ENCODE measurements at regions not wholly inside any gene's neighbourhood (a gene's known extent, or its start where the extent isn't known, plus 50 kb on each side); places are given as distances from the start of the nearest gene placed in this dataset.

GRCh38 chr12:11946161-11946560 is 124.6 kb upstream of the BCL2L14 start:
- DNase-seq, result no peak

DNA sequence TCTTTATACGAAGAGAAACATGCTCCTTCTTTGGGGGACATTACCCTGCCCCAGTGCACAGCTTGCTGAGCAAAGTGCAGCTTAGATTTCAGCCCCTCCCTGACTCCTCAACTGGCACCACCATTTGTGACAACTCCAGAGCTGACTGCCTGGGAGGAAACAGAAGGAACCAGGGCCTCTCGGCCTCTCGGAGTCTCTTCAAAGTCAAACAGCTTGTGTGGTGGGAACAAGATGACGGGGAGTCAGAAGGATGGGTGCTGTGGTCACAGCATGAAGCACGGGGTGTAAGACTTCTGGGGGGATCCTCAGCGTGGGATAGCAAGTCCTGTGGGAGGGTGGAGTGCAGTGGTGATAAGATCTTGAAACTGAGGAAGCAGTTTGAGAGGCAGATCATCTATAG is 123.5 kb upstream of the BCL2L14 start:
- DNase-seq, result no peak

GRCh38 chr12:11949738-11950411 is 120.9 kb upstream of the BCL2L14 start:
- DNase-seq, result peak in 1 of 2 donors; percentile 43

DNA sequence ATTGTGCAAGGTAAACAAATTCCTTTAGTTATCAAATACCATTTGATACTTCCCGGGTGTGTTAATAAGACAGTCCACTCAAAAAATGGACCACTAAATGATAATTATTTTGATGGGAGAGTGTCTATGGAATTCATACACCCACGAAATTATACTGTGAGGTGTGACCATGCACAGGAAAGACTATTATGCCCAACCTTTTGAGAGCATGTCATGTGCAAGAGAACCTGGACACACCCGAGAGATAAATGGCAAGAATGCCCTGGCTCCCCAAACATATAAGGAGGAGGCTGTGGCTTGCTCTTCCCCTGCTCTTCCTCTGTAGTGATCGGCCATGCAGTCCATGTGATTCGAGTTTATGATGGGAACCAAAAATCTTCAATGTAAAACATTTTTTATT is 119.5 kb upstream of the BCL2L14 start:
- DNase-seq, result no peak

- no peak for DNase-seq
Measured at GRCh38 chr12:11953523-11953922, 117.2 kb upstream of the BCL2L14 start.

DNA sequence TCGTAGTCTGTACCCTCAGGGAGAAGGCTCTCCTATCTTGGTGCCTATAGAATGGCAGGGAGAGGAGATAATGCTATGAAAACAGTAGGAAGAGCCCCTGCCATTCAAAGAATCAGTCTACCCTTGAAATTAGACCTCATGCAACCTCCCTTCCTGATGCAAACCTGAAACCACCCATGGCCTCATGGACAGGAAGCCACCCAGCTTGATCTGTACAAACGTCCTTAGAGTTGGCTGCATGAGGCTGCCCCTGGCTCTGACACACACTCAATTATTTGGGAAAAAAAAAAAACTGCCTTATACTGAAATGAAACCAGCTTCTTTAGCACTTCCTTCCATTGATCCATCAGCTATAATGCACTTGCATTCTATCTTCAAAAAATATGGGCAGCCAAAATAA is 116.6 kb upstream of the BCL2L14 start:
- no peak for DNase-seq

DNA sequence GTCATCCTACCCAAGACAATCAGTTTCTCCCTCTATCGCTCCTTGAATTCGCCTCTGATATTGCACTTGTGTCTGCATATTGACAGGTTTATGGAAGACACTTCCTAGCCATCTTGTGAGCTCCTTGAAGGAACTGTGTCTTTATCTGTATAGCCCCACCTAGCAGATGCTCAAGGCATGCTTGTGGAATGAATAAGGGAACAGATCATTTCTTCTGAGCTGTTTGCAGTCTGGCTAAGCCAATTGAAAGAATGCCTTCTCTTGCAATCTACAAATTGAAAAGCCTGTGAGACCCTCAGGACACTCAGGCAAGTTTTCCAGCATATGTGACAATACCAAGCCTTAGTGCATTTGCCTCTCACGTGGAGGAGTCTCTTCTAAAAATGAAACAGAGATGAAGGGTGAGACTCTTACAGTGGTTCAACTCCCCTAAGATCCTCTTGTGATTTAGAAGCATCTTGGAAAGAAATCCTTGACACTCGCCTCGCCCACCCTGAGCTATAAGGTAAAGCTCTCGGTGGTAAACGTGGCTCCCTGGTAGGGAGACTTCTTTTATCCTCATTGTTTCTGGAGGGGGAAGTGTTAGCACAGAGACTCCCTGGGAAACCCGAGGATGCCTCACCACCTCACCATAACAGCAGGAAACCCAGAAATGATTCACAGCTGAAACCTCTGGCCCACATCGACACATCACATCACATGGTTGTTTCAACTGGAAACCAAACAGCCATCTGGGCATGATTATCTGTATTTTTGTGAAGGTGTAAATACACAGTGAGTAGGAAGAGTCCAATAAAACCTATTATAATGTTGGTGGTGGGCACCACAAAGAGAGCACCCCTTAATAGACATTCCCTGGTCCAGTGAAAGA is 112.3 kb upstream of the BCL2L14 start:
- DNase-seq, result no peak

GRCh38 chr12:11959117-11959823 is 111.5 kb upstream of the BCL2L14 start:
- no peak for DNase-seq

DNA sequence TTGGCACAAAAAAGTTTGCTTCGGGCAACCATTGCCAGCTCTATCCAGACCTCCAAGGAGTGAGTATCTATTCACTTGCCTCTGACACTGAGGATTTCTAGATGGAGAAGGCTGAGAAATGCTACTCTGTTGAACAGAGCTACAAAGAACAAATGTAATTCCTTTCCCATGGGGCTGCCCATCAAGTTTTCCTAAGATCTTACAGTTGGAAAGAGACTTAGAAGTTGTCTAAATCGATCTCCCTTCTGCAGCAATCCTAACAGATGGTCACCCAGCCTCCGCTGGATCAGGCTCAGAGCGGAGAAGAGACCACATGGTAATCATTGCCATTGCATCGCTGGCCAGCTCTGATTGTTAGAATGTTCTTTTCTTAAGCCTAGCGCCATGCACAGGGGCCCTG is 110.1 kb upstream of the BCL2L14 start:
- no peak for DNase-seq

GRCh38 chr12:11961686-11962085 is 109.1 kb upstream of the BCL2L14 start:
- DNase-seq, result no peak

GRCh38 chr12:11962860-11963259 is 107.9 kb upstream of the BCL2L14 start:
- DNase-seq, result no peak

DNA sequence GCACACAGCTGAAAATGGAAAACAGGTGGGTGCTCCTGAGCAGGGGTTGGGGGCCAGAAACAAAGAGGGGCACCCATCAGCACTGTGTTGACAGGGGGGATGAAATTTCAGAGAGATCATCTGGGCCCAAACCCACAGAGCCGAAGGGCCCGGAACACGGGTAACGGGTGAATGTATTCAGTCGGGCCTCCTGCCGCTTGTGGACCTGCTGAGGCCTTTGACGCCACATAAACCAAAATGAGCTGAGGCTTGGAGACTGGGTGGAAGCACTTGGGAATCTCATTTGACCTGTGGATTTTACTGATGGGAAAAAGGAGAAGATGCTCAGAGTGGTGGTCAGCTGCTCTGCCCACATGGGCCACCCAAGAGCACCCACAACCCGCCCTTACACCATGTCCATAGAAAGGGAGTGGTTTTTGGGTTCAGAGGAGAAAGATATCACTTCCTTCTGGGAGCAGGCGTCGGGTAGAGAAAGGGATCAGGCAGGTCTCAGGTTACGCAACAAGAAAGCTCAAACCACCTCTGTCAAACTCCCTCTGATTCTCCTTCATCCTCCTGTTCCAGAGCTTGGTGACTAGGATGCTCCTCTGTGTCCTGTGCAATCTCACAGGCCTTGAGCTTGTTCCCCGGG is 106.8 kb upstream of the BCL2L14 start:
- DNase-seq, result no peak

DNA sequence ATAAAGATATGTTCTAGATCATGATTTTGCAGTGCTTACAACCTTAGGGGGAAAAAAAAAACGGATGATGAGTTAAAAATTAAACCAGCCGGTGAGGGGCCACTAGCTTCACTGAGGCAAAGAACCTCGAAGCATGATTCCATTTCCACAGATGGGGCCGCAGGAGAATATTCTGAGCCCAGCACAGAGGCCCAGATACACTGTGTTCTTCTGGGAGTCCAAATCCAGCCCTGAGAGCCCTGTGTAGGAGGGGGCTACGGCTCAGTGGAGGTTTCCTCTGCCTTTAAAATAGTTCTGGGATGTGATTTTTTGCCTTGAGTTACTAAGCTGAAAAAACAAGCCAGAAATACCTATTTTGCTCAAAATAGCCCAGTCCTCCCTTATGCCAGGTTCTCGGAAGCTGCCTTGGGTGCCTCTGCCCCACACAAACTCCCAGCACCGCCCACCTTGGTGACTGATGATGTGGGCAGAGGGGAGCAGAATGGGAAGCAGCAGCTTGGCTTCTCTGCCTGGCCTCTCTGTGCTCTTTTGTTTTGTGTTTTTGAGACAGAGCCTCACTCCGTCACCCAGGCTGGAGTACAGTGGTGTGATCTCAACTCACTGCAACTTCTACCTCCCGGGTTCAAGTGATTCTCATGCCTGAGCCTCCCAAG is 105.4 kb upstream of the BCL2L14 start:
- DNase-seq, result no peak

DNA sequence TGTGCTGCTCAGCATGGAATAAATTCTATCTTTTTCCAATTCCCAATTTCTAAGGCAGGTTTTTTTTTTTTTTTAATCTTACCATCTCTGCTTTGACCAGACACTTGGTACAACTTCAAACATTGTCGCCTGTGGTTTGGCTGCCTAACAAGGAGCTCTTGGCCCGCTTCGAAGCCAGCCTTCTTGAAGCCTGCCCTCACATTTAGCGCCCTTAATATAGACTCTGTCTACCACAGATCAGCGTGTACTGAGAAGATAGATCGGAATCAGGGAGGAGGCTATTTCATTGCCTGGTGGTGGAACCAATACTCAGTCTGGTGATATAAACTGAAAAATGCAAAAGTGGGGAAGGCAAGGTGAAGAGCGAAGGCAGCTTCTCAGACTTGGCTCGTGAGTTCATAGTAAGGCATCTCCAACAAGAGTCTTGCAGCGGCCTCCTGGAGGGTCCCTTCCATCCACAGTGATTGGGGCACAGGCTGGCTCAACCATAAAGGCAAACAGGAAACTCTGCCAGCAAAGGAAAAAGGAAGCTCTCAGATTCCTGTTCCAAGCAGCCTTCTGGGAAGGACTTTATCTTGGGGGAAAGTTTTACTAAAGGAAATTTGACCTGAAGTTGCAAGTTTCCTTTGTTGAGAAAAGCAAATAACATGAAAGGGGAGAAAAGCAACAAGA is 103.2 kb upstream of the BCL2L14 start:
- no peak for DNase-seq

- DNase-seq, result no peak
Measured at GRCh38 chr12:11968048-11968383, 102.7 kb upstream of the BCL2L14 start.

- DNase-seq, result no peak
Measured at GRCh38 chr12:11968516-11968915, 102.2 kb upstream of the BCL2L14 start.

GRCh38 chr12:11969437-11970154 is 101.1 kb upstream of the BCL2L14 start:
- no peak for DNase-seq

GRCh38 chr12:11970155-11970520 is 100.6 kb upstream of the BCL2L14 start:
- DNase-seq, result no peak

DNA sequence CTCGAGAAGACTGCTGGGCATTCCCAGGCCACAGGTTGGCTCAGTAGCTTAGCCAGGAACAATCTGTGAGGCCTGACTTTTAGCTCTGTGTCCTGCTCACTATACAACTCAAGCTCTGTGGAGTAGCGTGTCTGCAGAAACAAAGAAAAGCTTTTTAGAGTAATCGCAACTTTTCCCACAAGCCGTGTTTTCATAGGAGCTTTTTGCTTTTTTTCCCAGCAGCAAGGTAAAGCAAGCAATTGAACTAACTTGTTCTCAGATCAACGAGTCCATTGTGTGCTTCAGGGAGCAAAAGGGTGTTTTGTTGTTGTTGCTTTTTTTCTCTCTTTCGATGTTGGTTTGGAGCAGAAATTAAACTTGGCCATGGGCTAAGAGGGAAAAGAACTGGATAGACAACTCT is 97.3 kb upstream of the BCL2L14 start:
- DNase-seq, result no peak

- DNase-seq, result no peak
Measured at GRCh38 chr12:11976005-11976404, 94.7 kb upstream of the BCL2L14 start.

- DNase-seq, result no peak
Measured at GRCh38 chr12:11978726-11979384, 91.9 kb upstream of the BCL2L14 start.
